ENCODE measurements at regions not wholly inside any gene's neighbourhood (a gene's known extent, or its start where the extent isn't known, plus 50 kb on each side); places are given as distances from the start of the nearest gene placed in this dataset.

- no peak for DNase-seq
Observed at GRCh38 chr3:124584552-124585391, 145.5 kb upstream of the UMPS start.

DNA sequence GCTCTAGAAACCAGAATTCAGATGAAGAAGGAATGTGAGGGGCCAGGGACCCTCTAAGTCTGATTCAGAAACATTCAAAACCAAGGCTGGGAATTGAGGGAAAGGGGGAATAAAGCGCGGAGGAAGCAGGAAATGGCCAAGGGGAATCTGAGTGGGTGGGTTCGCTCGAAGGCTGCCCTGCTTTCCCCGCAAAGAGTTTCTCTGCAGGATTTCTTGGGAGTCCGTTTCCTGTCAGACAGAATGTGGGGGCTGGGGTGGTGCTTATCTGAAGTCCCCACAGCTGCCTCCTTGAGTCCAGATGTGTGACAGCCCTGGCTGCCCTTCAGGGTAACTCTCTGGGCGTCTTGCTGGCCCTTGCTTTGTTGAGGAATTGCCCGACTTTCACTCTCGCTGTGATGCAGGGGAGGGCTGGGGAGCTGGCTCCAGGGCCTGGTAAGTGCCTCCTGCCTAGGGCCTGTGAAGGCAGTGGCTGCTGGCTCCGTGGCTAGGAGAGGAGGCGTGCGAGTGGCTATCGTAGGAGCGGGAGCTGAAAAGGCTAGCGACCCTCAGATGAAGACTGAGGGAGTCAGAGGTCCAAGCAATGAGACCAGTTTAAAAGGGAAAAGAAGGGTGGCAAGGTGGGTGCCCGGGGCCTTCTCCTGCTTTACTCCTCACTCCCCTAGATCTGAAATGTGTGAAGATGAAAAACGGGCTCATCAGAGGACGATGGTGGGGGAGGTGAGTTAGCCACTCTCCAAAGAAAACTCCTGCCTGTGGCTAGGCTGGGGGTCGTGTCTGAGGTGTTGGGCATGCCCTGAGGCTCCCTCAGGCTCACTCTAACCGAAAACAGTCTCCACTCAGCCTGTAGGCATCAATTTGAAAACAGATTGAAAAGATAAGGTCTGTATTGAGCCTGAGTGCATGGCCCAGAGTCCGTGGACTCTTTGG is 143.9 kb upstream of the UMPS start:
- no peak for DNase-seq

DNA sequence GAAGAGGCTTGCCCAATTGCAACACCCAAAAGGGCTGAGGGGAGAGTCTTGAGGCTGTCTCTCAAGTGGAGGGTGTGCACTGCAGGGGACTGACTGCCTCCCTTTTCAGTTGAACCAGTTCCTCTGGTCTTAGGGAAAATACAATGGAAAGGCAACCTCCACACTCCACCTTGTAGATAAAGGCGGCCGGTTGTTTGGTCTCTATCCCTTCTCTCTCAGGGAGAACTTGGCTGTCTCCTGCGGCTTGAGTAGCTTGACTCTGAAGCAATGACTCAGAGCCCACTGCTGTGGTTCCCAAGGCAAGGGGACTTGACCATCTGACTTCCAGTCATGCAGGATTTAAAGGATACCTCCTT is 143.2 kb upstream of the UMPS start:
- no peak for DNase-seq

- no peak for DNase-seq
Observed at GRCh38 chr3:124588036-124588435, 142.2 kb upstream of the UMPS start.

GRCh38 chr3:124588794-124589193 is 141.5 kb upstream of the UMPS start:
- DNase-seq: no peak

GRCh38 chr3:124591699-124592098 is 138.6 kb upstream of the UMPS start:
- no peak for DNase-seq

DNA sequence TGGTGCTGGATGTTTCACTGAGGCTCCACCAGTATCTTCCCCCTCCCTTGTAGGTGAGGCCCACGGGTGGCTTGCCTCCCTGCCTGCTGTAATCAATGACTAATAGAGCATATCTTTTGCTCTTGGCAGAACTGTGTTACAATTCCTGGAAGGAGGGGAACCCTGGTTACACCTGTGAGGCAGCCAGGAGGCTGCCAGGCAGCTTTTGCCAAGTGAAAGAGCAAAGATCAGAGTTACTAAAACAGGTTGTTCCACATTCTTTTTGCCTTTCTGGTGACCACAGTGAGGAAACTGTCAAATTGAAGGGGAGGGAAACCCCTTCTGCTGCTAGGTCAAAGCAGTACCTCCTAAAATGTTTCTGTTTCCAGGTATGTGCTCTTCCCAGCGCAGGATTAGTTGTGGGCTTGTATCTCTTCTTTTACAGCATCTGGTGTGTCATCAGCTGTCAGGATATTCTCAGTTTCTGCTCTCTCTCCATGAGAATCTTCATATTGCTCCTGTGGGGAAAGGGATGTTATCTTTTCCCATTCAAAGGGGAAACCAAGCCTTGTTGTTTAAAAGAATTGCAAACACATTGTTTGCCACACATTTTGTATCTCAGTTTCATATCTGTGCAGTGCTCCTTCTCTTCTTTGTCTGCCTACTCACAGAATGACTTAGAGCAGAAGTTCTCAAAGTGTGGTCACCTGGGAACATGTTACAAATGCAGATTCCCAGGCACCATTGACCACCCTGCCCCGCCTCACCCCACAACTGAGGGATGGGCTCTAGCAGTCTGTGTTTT is 137.4 kb upstream of the UMPS start:
- no peak for DNase-seq

DNA sequence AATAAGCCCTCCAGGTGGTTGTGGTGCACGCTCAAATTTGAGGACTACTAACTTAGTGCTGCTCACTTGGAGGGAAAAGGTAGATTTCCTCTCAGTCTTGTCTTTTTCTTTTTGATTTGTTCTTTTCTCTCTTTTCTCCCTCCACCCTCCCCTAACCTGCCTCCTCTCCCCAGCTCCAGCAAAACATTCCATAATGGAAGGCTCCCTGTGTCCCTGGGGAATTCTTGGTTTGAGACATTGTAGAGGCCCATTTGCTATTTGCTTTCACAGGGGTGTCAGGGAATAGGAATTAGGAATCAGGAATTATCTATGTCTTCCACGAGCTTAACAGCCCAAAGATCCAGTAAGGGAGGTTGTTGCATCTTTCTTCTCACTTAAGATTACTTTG is 136.8 kb upstream of the UMPS start:
- no peak for DNase-seq

DNA sequence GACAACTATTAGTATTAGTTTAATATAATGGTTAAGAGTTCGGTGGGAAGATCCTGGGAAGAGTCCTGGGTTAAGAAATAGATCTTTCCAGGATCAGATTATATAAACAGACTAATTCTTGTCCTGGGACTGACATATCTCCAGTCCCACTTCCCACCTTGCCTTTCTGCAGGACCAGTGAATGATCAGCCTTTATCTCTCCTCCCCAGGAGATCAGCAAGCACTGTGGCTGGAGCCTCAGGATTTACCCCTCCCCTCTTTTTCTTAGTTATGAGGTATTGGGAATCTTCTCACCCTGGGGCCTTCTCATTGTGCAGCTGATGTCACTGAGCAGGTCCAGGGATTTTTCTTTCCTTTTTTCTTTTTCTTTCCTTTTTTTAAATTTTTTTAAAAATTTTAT is 135.7 kb upstream of the UMPS start:
- DNase-seq: no peak

GRCh38 chr3:124597273-124597672 is 133.0 kb upstream of the UMPS start:
- no peak for DNase-seq

- DNase-seq: no peak
Observed at GRCh38 chr3:124597979-124598378, 132.3 kb upstream of the UMPS start.

DNA sequence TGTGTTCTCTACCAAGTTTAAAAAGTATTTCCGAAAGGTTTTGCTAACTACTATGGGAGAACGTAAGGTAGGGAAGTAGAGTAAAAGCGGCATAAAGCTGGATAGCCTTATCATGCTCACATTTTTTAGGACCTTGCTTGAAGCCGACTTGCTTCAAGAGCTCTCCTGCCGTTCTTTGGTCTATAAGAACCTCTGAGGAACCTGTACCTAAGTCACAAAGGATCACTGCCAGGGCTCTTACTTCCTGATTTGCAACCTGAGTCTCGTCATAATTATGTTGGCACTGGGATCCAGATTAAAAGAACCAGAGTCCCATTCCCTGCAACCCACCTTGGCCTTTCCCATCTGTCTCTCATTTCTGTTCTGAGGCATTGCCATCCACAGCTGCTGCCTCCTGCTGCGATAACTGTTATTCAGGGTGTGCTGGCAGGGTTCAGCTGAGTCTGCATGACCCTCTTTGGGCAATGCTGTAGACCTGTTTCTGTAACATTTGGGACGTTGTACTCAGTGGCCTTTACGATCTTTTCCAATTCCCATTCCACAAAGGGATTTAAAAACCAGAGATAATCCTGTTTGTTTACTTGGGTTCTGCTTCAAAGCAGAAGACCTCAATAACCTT is 131.0 kb upstream of the UMPS start:
- DNase-seq: no peak

- DNase-seq: no peak
Observed at GRCh38 chr3:124599779-124600693, 130.2 kb upstream of the UMPS start.

DNA sequence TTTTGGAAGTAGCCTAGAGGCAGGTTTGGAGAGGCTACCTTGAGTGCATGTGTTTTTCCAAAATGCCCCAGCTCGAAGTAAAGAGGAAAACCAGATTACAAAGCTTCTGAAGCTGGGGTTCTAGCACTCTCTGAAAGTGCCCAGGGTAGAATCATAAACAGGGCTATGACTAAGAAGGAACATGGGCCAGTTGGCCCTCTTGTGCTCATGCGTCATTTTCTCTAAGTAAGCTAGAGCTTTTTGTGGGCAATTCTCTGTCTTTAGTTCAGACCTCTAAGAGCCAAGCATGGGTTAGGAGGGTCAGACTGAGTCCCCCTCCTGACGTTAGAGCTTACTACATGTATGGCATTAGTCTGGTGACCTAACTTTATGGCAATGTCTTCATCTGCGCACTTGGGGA is 129.5 kb upstream of the UMPS start:
- no peak for DNase-seq

DNA sequence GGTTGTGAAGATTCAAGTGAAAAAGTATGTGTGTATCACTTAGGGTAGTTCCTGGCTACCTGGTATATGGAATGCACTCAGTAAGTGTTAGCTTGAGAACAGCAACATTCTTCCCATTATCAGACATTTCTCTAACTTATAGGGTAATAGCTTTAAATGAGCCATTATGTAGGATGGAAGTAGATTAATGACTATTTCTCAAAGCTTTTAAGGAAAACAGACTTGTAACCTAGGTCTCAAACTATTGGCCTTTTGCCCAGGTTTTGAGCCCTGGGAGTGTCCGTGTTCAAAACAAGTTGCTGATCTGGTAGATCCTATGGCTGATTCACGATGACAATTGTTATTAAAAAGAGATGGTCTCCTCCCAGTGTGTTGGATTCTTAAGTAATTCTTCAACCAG is 129.1 kb upstream of the UMPS start:
- DNase-seq: no peak

DNA sequence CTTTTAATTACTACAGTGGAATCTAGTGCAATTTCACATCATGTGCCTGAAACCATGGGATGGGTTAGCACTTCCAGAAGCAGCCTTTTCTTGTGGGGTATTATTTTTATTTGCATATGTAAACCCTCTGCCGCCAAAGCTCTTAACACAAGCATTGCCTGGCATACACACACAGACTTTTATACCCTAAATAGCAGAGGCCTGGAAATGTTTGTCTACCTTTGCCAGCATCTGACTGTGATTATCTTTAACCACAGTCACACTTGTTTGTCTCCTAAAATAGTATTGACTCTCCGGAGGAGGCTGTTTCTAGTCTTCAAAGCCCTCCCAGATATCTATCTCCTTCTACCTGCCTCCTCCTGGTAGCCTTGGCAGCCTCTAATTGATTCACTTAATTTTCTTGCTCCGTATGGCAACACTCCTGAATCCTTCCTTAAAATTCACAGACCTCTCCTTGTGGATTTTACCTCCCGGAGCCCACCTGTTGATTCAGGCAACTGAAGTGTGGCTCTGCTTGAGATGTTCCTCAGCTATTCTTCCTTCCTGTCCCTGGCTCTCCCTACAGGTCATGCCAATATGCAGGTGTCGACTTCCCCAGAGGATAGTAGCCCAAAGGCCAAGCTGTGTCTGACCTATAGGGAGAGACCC is 127.1 kb upstream of the UMPS start:
- DNase-seq: no peak

- no peak for DNase-seq
Observed at GRCh38 chr3:124605781-124606579, 124.3 kb upstream of the UMPS start.

- no peak for DNase-seq
Observed at GRCh38 chr3:124607163-124607562, 123.1 kb upstream of the UMPS start.

DNA sequence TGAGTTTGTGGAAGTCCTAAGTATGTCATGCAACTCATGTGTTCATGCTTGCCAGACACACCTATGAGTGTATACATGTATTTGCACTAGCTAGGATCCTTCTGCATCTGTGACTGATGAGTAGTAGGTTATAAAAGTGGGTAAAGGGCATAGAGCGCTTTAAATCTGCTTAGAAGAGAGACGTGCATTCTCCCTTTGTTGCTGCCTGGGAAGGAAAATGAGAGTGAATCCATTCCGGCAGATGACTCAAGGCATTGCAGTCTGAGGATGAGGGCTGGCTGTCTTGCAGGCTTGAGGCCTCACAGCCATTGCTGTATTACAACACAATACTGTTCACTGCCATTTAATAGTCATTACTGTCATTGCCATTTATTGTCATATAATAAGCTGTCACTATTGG is 120.8 kb upstream of the UMPS start:
- DNase-seq: no peak

- DNase-seq: no peak
Observed at GRCh38 chr3:124610130-124610529, 120.1 kb upstream of the UMPS start.
